WERI-Rb-1 (cell line): ENCODE measurements at regions not wholly inside any gene's neighbourhood (a gene's known extent, or its start where the extent isn't known, plus 50 kb on each side); places are given as distances from the start of the nearest gene placed in this dataset.

ENCODE experiments used
- DNase-seq: peaks from one replicate; pipeline ENCODE4 v3.0.0-alpha.2; 2020
- H3K27ac ChIP-seq: fragments of 250-450 bp; sonication (Bioruptor Pico); 2 replicates; pipeline ENCODE4 v1.5.1; 2020; ENCODE audit warnings: mild to moderate bottlenecking, moderate library complexity
- H3K27me3 ChIP-seq: fragments of 250-450 bp; sonication (Bioruptor Pico); 2 replicates; pipeline ENCODE4 v1.5.1; 2021; ENCODE audit warnings: mild to moderate bottlenecking, low read depth, moderate library complexity; ENCODE audit not compliant: insufficient read depth, severe bottlenecking
- H3K36me3 ChIP-seq: fragments of 250-450 bp; sonication (Bioruptor Pico); 2 replicates; pipeline ENCODE4 v1.5.1; 2020; ENCODE audit warnings: mild to moderate bottlenecking, moderate library complexity
- H3K4me3 ChIP-seq: 2 replicates; pipeline ENCODE4 v1.5.1; 2011; ENCODE audit warnings: low read depth, mild to moderate bottlenecking, control low read depth, low read length
- H3K9me3 ChIP-seq: fragments of 250-450 bp; sonication (Bioruptor Pico); 2 replicates; pipeline ENCODE4 v1.5.1; 2021; ENCODE audit warnings: mild to moderate bottlenecking, moderate library complexity; ENCODE audit not compliant: severe bottlenecking
- CTCF ChIP-seq: IDR thresholded peaks from 2 replicates; pipeline ENCODE4 v1.5.1; 2011; ENCODE audit warnings: low read depth, mild to moderate bottlenecking, control low read depth, inconsistent platforms, low read length

GRCh38 chr2:149656996-149657395, 69.4 kb upstream of the MMADHC start:
- no peaks in the 10 kb centered on the region for H3K36me3 ChIP-seq
- no peak overlapping the region for H3K27ac ChIP-seq
- no peaks in the 10 kb centered on the region for H3K27me3 ChIP-seq
- H3K9me3 ChIP-seq: no peaks in the 10 kb centered on the region
- no peak for DNase-seq
- no peak overlapping the region for H3K4me3 ChIP-seq
- TF ChIP-seq CTCF: no peak

GRCh38 chr2:149653831-149654445, 66.4 kb upstream of the MMADHC start:
- no peaks in the 10 kb centered on the region for H3K9me3 ChIP-seq
- TF ChIP-seq CTCF: no peak
- no peak overlapping the region for H3K27ac ChIP-seq
- H3K27me3 ChIP-seq: no peaks in the 10 kb centered on the region
- H3K4me3 ChIP-seq: no peak overlapping the region
- no peak for DNase-seq
- H3K36me3 ChIP-seq: no peaks in the 10 kb centered on the region

- no peaks in the 10 kb centered on the region for H3K36me3 ChIP-seq
- no peaks in the 10 kb centered on the region for H3K9me3 ChIP-seq
- TF ChIP-seq CTCF: no peak
- no peaks in the 10 kb centered on the region for H3K27me3 ChIP-seq
- no peak for DNase-seq
- no peak overlapping the region for H3K27ac ChIP-seq
- no peak overlapping the region for H3K4me3 ChIP-seq
Measured at GRCh38 chr2:149652926-149653325, 65.4 kb upstream of the MMADHC start.

- DNase-seq: no peak
- TF ChIP-seq CTCF: no peak
Measured at GRCh38 chr2:149652526-149652925, 65.0 kb upstream of the MMADHC start.

GRCh38 chr2:149651229-149651628, 63.7 kb upstream of the MMADHC start:
- H3K4me3 ChIP-seq: no peak overlapping the region
- H3K27me3 ChIP-seq: no peaks in the 10 kb centered on the region
- TF ChIP-seq CTCF: no peak
- H3K27ac ChIP-seq: no peak overlapping the region
- DNase-seq: no peak
- no peaks in the 10 kb centered on the region for H3K9me3 ChIP-seq
- no peaks in the 10 kb centered on the region for H3K36me3 ChIP-seq

More at GRCh38 chr2:149652526-149652925, 65.0 kb upstream of the MMADHC start:
- no peak overlapping the region for H3K4me3 ChIP-seq
- H3K9me3 ChIP-seq: no peaks in the 10 kb centered on the region
- no peak overlapping the region for H3K27ac ChIP-seq
- H3K36me3 ChIP-seq: no peaks in the 10 kb centered on the region
- no peaks in the 10 kb centered on the region for H3K27me3 ChIP-seq

GRCh38 chr2:149650006-149650405, 62.4 kb upstream of the MMADHC start:
- Histone ChIP-seq H3K27me3 (no peaks in the 10 kb centered on the region), H3K9me3 (no peaks in the 10 kb centered on the region), H3K27ac (no peak overlapping the region), H3K4me3 (no peak overlapping the region), H3K36me3 (no peaks in the 10 kb centered on the region)
- TF ChIP-seq CTCF: no peak
- DNase-seq: no peak
